IPS-18c (cell line): ENCODE measurements at regions not wholly inside any gene's neighbourhood (a gene's known extent, or its start where the extent isn't known, plus 50 kb on each side); places are given as distances from the start of the nearest gene placed in this dataset.
"Not testable (repeated sequence)": the region's sequence is repeated elsewhere in the genome, so short reads cannot be mapped to it uniquely, and the experiment has no call there.

ENCODE experiments used
- H3K4me3 ChIP-seq: 2 replicates; pipeline ENCODE4 v1.7.0; 2013; ENCODE audit warnings: low read depth, mild to moderate bottlenecking, low read length, moderate library complexity; ENCODE audit not compliant: insufficient read depth
- H3K9me3 ChIP-seq: one replicate; pipeline ENCODE4 v1.6.1; 2013; ENCODE audit warnings: mild to moderate bottlenecking, low read length, moderate library complexity; ENCODE audit not compliant: control insufficient read depth, insufficient read depth

DNA sequence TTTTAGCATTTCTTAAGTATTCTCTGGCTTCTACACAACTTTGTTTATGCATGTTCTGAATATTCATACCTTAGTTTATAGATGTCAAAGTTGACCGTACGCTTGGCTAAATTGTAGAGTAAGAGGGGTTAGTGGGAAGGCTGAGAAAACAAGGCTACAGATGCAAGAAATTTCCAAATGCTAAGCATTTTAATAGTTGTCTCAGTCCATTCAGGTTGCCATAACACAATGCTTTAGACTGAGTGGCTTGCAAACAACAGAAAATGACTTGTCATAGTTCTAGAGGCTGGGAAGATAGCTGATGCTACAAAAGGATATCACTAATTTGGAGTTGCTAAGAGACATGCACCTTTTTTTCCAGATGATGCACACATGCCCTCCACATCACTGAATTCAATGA lies 53.0 kb upstream of the C1QTNF3 start:
- not testable (repeated sequence) for H3K4me3 ChIP-seq, H3K9me3 ChIP-seq

DNA sequence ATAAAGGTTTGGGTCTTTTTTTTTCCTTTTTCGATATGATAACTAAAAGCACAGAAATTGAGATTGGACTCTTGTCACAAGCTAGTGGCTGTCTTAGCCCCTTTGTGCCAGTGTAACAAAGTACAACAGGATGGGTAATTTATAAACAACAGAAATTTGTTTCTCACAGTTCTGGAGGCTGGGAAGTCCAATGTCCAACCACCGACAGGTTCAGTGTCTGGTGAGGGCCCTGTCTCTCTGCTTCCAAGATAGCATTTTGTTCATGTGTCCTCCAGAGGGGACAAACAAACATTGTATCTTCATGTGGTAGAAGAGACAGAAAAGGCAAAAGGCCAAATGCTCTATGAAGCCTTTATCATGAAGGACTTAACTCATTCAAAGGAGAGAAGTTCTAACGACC lies 56.9 kb upstream of the C1QTNF3 start:
- H3K4me3 ChIP-seq, H3K9me3 ChIP-seq: not testable (repeated sequence)

DNA sequence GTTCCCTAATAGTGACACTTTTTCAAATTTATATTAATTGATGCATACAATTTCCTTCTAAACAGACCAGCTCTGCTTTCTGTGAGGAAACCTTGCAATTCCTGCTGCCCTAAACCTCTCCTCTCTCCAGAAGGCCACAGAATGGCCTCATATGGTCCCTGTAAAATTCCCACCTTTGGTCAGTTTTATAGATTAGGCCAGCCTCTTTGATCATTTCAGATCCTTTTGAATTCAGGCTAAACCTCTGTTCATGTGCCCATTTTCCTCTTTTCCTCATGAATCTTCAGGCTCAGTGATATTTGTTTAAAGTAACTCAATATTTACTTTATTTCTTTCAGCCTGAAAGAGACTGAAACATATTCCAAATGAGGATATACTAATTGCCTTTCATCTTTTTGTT lies 58.6 kb upstream of the C1QTNF3 start:
- not testable (repeated sequence) for H3K9me3 ChIP-seq, H3K4me3 ChIP-seq

DNA sequence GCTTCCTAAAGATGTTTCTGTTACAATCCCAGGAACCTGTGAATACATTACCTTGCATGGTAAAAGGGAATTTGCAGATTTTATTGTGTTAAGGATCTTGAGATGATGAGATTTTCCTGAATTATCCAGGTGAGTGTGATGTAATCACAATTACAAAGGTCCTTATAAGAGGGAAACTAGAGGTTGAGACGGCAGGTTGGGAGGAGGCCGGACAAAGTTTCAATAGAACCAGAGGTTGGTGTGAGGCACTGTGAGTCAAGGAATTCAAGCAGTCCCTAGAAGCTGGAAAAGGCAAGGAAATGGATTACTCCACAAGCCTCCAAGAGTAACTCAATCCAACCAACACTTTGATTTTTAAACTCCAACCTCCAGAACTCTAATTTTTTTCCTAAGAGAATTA lies 65.9 kb upstream of the C1QTNF3 start:
- H3K9me3 ChIP-seq, H3K4me3 ChIP-seq: not testable (repeated sequence)

DNA sequence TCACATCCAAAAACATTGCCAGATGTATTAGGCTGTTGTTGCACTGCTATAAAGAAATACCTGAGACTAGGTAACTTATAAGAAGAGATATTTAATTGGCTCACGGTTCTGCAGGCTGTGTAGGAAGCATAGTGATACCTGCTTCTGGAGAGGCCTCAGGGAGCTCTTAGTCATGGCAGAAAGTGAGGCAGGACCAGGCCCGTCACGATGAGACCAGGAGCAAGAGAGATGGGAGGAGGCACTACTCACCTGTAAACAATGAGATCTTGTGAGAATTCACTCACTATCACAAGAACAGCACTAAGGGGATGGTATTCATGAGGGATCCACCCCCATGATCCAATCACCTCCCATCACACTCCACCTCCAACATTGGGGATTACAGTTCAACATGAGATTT lies 81.3 kb upstream of the C1QTNF3 start:
- H3K4me3 ChIP-seq, H3K9me3 ChIP-seq: not testable (repeated sequence)

DNA sequence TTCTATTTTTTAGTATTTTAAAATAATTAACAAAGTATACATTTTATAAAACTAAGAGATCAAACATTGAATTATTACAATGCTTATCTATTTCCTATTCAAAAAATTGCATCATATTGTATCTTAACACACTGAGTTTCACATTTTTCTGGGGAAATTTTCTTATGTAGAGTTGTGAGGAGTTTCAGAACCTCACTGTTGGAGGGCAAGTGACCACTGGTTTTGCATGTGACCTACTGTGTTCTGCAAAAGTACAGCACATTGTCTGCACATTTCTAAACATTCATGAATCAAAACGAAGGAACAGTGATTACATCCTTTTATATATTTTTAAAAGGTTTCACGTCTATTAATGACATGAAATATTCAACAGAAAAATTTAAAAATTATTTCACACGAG lies 82.3 kb upstream of the C1QTNF3 start:
- H3K9me3 ChIP-seq, H3K4me3 ChIP-seq: not testable (repeated sequence)

DNA sequence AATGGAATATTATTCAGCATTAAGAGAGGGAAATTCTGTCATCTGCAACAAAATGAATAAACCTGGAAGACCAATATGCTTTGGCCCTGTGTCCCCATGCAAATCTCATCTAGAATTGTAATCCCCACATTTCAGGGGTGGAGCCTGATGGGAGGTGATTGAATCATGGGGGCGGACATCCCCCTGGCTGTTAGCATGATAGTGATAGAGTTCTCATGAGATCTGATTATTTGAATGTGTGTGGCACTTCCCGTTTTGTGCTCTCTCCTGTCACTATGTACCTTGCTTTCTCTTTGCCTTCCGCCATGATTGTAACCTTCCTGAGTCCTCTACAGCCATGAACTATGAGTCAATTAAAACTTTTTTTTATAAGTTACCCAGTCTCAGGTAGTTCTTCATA lies 83.7 kb upstream of the C1QTNF3 start:
- H3K9me3 ChIP-seq, H3K4me3 ChIP-seq: not testable (repeated sequence)

DNA sequence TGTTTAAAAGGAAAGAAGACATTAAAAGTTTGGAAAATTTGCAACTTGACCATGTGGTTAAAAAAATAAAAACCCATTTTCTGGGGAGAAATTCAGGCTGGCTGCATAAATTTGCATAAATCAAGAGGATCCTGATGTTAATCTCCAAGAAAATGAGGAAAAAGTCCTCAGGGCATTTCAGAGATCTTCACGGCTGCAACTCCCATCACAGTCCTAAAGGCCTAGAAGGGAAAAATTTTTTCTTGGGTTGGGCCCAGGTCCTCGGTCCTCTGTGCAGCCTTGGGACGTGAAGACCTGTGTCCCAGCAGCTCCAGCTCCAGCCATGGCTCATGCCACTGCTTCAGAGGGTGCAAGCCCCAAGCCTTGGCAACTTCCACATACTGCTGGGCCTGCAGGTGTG lies 84.8 kb upstream of the C1QTNF3 start:
- H3K4me3 ChIP-seq, H3K9me3 ChIP-seq: not testable (repeated sequence)

DNA sequence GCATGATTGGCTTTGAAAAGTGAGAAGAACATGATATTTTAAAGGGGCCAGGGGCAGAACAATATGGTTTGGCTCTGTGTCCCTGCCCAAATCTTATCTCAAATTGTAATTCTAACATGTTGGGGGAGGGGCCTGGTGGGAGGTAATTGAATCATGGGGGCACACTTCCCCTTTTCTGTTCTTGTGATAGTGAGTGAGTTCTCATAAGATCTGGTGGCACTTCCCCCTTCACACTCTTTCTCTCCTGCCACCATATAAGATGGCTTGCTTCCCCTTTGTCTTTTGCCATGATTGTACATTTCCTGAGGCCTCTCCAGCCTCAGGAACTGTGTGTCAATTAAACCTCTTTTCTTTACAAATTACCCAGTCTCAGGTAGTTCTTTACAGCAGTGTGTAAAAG lies 85.9 kb upstream of the C1QTNF3 start:
- H3K9me3 ChIP-seq, H3K4me3 ChIP-seq: not testable (repeated sequence)

DNA sequence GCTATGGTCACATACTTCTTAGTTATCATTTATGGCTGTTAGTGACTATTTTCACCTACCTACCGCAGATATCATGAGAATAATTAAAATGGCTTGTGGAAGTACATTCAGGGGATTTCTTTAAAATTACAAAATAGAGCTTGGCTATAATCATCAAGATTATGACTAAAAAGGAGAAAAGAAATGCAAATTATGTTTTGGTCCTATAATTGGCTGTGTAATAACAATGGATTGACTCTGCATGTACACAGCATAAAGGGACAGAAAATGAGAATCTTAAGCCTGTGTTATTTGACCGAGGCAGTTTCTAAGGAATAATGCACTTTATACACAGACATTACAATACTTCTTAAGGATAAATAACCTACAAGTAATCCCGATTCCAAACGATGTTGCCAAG lies 112.0 kb upstream of the C1QTNF3 start:
- not testable (repeated sequence) for H3K9me3 ChIP-seq, H3K4me3 ChIP-seq

DNA sequence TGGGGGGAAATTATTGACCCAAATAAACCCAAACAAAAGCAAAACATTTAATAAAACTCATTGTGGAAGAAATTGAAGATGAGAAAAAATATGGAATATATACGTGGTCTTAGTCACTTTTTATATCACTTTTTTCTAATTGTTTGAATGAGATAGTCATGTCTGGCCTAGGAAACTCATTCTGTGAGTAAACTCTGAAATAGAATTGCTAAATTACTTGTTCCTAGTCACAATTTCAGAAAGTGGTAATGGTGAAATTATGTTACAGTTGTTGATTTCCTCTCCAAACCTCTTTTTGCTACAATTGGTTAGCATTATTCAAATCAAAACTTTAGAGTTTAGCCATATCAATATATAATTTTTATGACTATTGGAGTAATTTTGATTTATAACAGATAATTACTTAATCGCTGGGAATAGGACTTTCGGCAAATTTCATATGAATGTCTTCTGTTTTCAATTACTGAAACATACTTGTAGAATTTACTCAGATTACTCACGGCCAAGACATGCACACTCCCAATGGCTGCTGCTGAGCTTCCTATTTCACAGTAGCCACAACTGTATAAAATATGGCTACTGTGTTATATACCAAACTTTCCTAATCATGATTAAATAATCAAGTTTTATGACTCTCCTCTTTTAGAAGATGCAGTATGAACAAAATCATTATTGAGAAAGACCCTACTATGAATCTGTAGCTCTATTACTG lies 113.8 kb upstream of the C1QTNF3 start:
- not testable (repeated sequence) for H3K9me3 ChIP-seq, H3K4me3 ChIP-seq

DNA sequence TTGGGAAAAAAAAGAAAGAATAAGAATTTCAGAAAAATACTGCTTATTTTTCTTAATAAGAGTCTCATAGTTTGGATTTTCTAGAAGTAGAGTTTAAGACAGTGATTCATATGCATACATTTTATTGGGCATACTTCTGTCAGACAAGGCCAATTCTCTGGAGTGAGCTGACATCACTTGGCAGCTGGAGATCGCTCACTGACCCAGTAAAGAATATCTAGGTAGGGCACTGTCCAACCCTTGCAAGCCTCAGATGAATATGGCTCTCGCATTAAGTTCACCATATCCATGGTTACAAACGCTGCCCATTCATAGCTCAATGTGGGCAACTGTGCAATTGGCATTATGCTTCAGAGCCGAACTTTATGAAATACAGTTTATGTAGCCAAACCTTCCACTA lies 117.9 kb upstream of the C1QTNF3 start:
- H3K4me3 ChIP-seq, H3K9me3 ChIP-seq: not testable (repeated sequence)

DNA sequence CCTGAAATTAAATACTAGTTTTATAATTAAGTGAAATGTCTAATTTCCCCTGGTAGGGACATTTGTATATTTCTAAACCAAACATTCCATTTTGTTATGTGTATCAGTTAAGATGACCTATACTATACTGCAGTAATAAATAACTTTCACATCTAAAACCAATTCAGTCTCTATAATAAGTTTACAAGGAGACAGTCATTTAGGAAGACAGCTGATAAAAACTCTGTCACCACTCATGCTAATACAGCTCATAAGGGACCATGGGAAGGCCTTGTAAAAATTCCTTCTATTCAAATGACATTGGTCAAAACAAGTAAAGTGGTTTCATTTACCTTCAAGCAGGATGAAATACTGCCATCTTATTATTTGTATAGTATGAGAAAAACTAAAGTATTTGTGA lies 128.4 kb upstream of the C1QTNF3 start:
- H3K9me3 ChIP-seq, H3K4me3 ChIP-seq: not testable (repeated sequence)

DNA sequence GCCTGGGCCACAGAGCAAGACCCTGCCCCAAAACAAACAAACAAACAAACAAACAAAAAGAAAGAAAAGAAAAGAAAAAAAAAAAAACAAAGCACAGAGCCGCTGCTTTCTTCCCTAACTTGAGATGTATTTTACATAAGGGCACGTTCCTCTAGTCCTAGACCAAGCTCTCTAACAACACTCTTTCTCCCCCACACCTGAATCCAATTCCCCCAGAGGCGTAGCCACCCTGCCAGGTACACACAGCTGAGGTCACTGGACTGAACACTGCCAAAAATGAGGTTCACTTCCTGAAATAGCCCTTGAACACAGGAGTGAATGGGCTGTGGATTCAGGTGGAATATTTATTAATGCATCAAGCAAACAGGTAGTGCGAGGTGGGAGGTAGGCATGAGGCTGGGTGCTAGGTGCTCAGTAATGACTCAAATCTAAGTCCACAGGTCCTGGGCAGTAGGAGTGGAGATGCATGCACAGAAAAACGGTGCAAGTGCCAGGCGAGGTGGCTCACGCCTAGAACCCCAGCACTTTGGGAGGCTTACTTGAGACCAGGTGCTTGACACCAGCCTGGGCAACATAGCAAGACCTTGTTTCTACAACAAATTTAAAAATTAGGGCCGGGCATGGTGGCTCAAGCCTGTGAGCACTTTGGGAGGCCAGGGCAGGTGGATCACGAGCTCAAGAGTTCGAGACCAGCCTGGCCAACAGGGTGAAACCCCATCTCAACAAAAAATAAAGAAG lies 136.6 kb upstream of the C1QTNF3 start:
- not testable (repeated sequence) for H3K4me3 ChIP-seq

DNA sequence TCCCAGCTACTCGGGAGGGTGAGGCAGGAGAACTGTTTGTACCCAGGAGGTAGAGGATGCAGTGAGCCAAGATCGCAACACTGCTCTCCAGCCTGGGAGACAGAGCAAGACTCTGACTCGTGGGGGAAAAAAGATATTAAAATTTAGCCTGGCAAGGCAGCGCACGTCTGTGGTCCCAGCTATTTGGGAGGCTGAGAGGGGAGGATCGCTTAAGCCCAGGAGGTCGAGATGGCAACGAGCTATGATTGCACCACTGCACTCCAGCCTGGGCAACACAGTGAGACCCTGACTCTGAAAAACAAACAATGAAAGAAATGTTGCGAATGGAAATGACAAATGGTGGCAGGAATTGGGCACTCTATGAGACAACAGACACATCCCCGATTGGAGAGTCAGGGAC lies 137.2 kb upstream of the C1QTNF3 start:
- H3K9me3 ChIP-seq, H3K4me3 ChIP-seq: not testable (repeated sequence)

More for the DNA sequence above, 136.6 kb upstream of the C1QTNF3 start:
- H3K9me3 ChIP-seq: not testable (repeated sequence)

DNA sequence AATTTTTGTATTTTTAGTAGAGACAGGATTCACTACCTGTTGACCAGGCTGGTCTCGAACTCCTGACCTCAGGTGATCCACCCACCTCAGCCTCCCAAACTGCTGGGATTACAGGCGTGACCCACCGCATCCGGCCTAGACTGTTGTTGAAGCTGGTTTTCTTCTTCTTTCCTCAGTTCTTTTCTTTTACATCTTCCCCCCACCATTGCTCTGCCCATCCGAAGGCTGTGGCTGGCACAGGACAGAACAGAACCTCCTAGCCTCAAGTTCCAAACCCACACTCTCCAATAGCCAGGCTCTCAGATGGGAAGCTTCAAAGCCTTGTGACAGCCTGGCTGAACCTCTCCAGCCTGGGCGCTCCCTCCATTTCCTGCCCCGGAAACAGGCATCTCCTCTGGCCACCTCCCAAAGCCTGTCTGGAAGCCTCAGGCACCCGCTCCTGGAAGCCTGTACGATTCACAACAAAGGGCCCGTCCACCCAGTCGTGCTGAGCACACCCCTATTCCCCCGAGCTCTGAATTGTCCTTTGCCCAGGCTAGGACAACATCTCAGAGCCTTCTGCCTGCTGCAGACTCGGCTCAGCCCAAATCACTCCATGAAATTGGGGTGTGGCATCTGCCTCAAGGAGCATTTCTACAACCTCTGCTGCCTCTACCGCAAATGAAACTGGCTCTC lies 138.1 kb upstream of the C1QTNF3 start:
- not testable (repeated sequence) for H3K4me3 ChIP-seq, H3K9me3 ChIP-seq

DNA sequence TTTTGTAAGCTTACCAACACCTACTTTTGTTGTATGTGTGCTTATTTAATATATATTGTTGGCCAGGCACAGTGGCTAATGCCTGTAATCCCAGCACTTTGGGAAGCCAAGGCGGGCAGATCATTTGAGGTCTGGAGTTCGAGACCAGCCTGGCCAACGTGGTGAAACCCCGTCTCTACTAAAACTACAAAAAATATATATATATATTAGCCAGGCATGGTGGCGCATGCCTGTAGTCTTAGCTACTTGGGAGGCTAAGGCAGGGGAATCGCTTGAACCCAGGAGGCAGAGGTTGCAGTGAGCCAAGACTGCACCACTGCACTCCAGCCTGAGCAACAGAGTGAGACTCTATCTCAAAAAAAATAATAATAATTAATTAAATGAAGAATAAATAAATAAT lies 142.0 kb upstream of the C1QTNF3 start:
- H3K4me3 ChIP-seq, H3K9me3 ChIP-seq: not testable (repeated sequence)

DNA sequence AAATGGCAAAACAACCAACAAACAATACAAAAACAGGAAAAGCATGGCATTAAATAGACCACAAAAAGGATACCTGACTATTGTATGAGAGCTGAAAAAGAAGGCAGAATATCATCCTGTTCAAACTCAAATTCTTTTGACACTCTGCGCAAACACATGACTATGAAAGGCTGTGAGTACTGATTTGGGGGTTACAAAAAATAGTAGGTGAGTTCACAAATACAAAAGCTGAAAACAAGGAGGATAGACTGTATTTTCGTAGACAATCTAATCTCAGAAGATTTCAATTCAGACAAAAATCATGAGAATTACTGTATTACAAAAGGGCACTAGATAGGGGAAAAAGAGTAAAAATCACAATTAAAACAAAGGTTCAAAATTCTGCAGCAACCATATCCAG lies 142.6 kb upstream of the C1QTNF3 start:
- not testable (repeated sequence) for H3K9me3 ChIP-seq, H3K4me3 ChIP-seq
